ENCODE measurements at regions not wholly inside any gene's neighbourhood (a gene's known extent, or its start where the extent isn't known, plus 50 kb on each side); places are given as distances from the start of the nearest gene placed in this dataset.

- Mint-ChIP-seq H3K4me3 (no peak overlapping the region), H3K27ac (no peak overlapping the region), H3K9me3 (peaks cover 0 to 8% (median 0%) of the 10 kb centered on the region in 8 donors), H3K36me3 (no peaks in the 10 kb centered on the region), H3K27me3 (peaks cover 4 to 12% of the 10 kb centered on the region in 2 donors), H3K4me1 (no peaks in the 10 kb centered on the region)
- H3K27ac ChIP-seq (ENCODE audit: low read depth, low read length), result no peak overlapping the region
- no peaks in the 10 kb centered on the region for H3K27me3 ChIP-seq (ENCODE audit: insufficient read depth, low read length)
- H3K9me3 ChIP-seq (ENCODE audit: control insufficient read depth in 1 of 2, low read length in 2 of 2), result no peaks in the 10 kb centered on the region
- H3K4me1 ChIP-seq (ENCODE audit: insufficient read depth, low read length), result no peaks in the 10 kb centered on the region
- H3K36me3 ChIP-seq (ENCODE audit: insufficient read depth, low read length), result no peaks in the 10 kb centered on the region
- POLR2A ChIA-PET (ENCODE audit: partially characterized antibody), result no interaction called here
- DNase-seq, result no peak
- CTCF ChIA-PET (ENCODE audit: partially characterized antibody), result no interaction called here
- intact Hi-C loops (cut with micrococcal nuclease), result no loop called here
- no peak overlapping the region for H3K4me3 ChIP-seq (ENCODE audit: low read length in 2 of 2)
Measured at GRCh38 chr3:72232777-72233176, 447.8 kb upstream of the PROK2 start.

GRCh38 chr3:72232331-72232730 lies 447.4 kb upstream of the PROK2 start:
- Histone ChIP-seq H3K27me3 (ENCODE audit: insufficient read depth, low read length) (no peaks in the 10 kb centered on the region), H3K4me1 (ENCODE audit: insufficient read depth, low read length) (no peaks in the 10 kb centered on the region), H3K9me3 (ENCODE audit: control insufficient read depth in 1 of 2, low read length in 2 of 2) (no peaks in the 10 kb centered on the region), H3K36me3 (ENCODE audit: insufficient read depth, low read length) (no peaks in the 10 kb centered on the region), H3K4me3 (ENCODE audit: low read length in 2 of 2) (no peak overlapping the region), H3K27ac (ENCODE audit: low read depth, low read length) (no peak overlapping the region)
- DNase-seq, result no peak
- no peak overlapping the region for H3K27ac Mint-ChIP-seq
- intact Hi-C loops (cut with micrococcal nuclease), result no loop called here
- H3K27me3 Mint-ChIP-seq, result peaks cover 4 to 12% of the 10 kb centered on the region in 2 donors
- H3K36me3 Mint-ChIP-seq, result no peaks in the 10 kb centered on the region
- peaks cover 0 to 12% (median 2%) of the 10 kb centered on the region in 8 donors for H3K9me3 Mint-ChIP-seq
- no peak overlapping the region for H3K4me3 Mint-ChIP-seq
- CTCF ChIA-PET (ENCODE audit: partially characterized antibody), result no interaction called here
- POLR2A ChIA-PET (ENCODE audit: partially characterized antibody), result no interaction called here
- peaks cover 0 to 2% (median 0%) of the 10 kb centered on the region in 4 donors for H3K4me1 Mint-ChIP-seq

GRCh38 chr3:72231439-72232196 lies 446.7 kb upstream of the PROK2 start:
- Mint-ChIP-seq H3K4me3 (no peak overlapping the region), H3K4me1 (peaks cover 0 to 2% (median 0%) of the 10 kb centered on the region in 4 donors), H3K27ac (no peak overlapping the region), H3K9me3 (peaks cover 0 to 17% (median 5%) of the 10 kb centered on the region in 8 donors), H3K36me3 (no peaks in the 10 kb centered on the region), H3K27me3 (peaks cover 2 to 12% of the 10 kb centered on the region in 2 donors)
- no peak overlapping the region for H3K4me3 ChIP-seq (ENCODE audit: low read length in 2 of 2)
- H3K4me1 ChIP-seq (ENCODE audit: insufficient read depth, low read length), result no peaks in the 10 kb centered on the region
- intact Hi-C loops (cut with micrococcal nuclease), result no loop called here
- no peaks in the 10 kb centered on the region for H3K27me3 ChIP-seq (ENCODE audit: insufficient read depth, low read length)
- no peak overlapping the region for H3K27ac ChIP-seq (ENCODE audit: low read depth, low read length)
- CTCF ChIA-PET (ENCODE audit: partially characterized antibody), result no interaction called here
- DNase-seq, result no peak
- POLR2A ChIA-PET (ENCODE audit: partially characterized antibody), result no interaction called here
- no peaks in the 10 kb centered on the region for H3K9me3 ChIP-seq (ENCODE audit: control insufficient read depth in 1 of 2, low read length in 2 of 2)
- H3K36me3 ChIP-seq (ENCODE audit: insufficient read depth, low read length), result no peaks in the 10 kb centered on the region

- no peak overlapping the region for H3K4me3 Mint-ChIP-seq
- H3K9me3 ChIP-seq (ENCODE audit: control insufficient read depth in 1 of 2, low read length in 2 of 2), result peaks cover 0 to under 1% of the 10 kb centered on the region in 2 donors
- ChIA-PET CTCF (ENCODE audit: partially characterized antibody) (no interaction called here), POLR2A (ENCODE audit: partially characterized antibody) (no interaction called here)
- H3K9me3 Mint-ChIP-seq, result peaks cover under 1 to 23% (median 11%) of the 10 kb centered on the region in 8 donors
- H3K36me3 ChIP-seq (ENCODE audit: insufficient read depth, low read length), result no peaks in the 10 kb centered on the region
- peaks cover 1 to 12% of the 10 kb centered on the region in 2 donors for H3K27me3 Mint-ChIP-seq
- no peak overlapping the region for H3K4me3 ChIP-seq (ENCODE audit: low read length in 2 of 2)
- H3K27me3 ChIP-seq (ENCODE audit: insufficient read depth, low read length), result no peaks in the 10 kb centered on the region
- no peak for DNase-seq
- peaks cover 0 to 2% (median 0%) of the 10 kb centered on the region in 4 donors for H3K4me1 Mint-ChIP-seq
- no peak overlapping the region for H3K27ac Mint-ChIP-seq
- H3K27ac ChIP-seq (ENCODE audit: low read depth, low read length), result no peak overlapping the region
- peaks cover 0 to 3% of the 10 kb centered on the region in 2 donors for H3K36me3 Mint-ChIP-seq
- intact Hi-C loops (cut with micrococcal nuclease), result no loop called here
- no peaks in the 10 kb centered on the region for H3K4me1 ChIP-seq (ENCODE audit: insufficient read depth, low read length)
Measured at GRCh38 chr3:72230774-72231379, 445.9 kb upstream of the PROK2 start.

GRCh38 chr3:72229952-72230351 lies 445.0 kb upstream of the PROK2 start:
- peaks cover 1 to 12% of the 10 kb centered on the region in 2 donors for H3K27me3 Mint-ChIP-seq
- no peak overlapping the region for H3K4me3 ChIP-seq (ENCODE audit: low read length in 2 of 2)
- H3K27me3 ChIP-seq (ENCODE audit: insufficient read depth, low read length), result no peaks in the 10 kb centered on the region
- POLR2A ChIA-PET (ENCODE audit: partially characterized antibody), result no interaction called here
- no peak overlapping the region for H3K27ac ChIP-seq (ENCODE audit: low read depth, low read length)
- H3K4me1 Mint-ChIP-seq, result peaks cover 0 to 2% (median 0%) of the 10 kb centered on the region in 4 donors
- intact Hi-C loops (cut with micrococcal nuclease), result no loop called here
- H3K4me1 ChIP-seq (ENCODE audit: insufficient read depth, low read length), result no peaks in the 10 kb centered on the region
- no peak overlapping the region for H3K27ac Mint-ChIP-seq
- H3K36me3 ChIP-seq (ENCODE audit: insufficient read depth, low read length), result no peaks in the 10 kb centered on the region
- CTCF ChIA-PET (ENCODE audit: partially characterized antibody), result no interaction called here
- peaks cover 0 to 6% of the 10 kb centered on the region in 2 donors for H3K9me3 ChIP-seq (ENCODE audit: control insufficient read depth in 1 of 2, low read length in 2 of 2)
- DNase-seq, result no peak
- peaks cover 0 to 8% of the 10 kb centered on the region in 2 donors for H3K36me3 Mint-ChIP-seq
- no peak overlapping the region for H3K4me3 Mint-ChIP-seq
- H3K9me3 Mint-ChIP-seq, result peaks cover 8 to 32% (median 20%) of the 10 kb centered on the region in 8 donors

- Histone ChIP-seq H3K9me3 (ENCODE audit: control insufficient read depth in 1 of 2, low read length in 2 of 2) (peaks cover 0 to 6% of the 10 kb centered on the region in 2 donors), H3K27ac (ENCODE audit: low read depth, low read length) (no peak overlapping the region), H3K27me3 (ENCODE audit: insufficient read depth, low read length) (no peaks in the 10 kb centered on the region), H3K4me1 (ENCODE audit: insufficient read depth, low read length) (no peaks in the 10 kb centered on the region), H3K36me3 (ENCODE audit: insufficient read depth, low read length) (no peaks in the 10 kb centered on the region), H3K4me3 (ENCODE audit: low read length in 2 of 2) (no peak overlapping the region)
- H3K27me3 Mint-ChIP-seq, result peaks cover 1 to 8% of the 10 kb centered on the region in 2 donors
- POLR2A ChIA-PET (ENCODE audit: partially characterized antibody), result no interaction called here
- H3K36me3 Mint-ChIP-seq, result peaks cover 0 to 8% of the 10 kb centered on the region in 2 donors
- H3K9me3 Mint-ChIP-seq, result peaks cover 8 to 49% (median 33%) of the 10 kb centered on the region in 8 donors
- peaks cover 0 to 2% (median 0%) of the 10 kb centered on the region in 4 donors for H3K4me1 Mint-ChIP-seq
- no peak overlapping the region for H3K27ac Mint-ChIP-seq
- DNase-seq, result no peak
- CTCF ChIA-PET (ENCODE audit: partially characterized antibody), result no interaction called here
- intact Hi-C loops (cut with micrococcal nuclease), result no loop called here
- no peak overlapping the region for H3K4me3 Mint-ChIP-seq
Measured at GRCh38 chr3:72227486-72228070, 442.6 kb upstream of the PROK2 start.

GRCh38 chr3:72224804-72225509 lies 440.0 kb upstream of the PROK2 start:
- no peak overlapping the region for H3K27ac Mint-ChIP-seq
- H3K4me1 Mint-ChIP-seq, result peaks cover 0 to 2% (median 0%) of the 10 kb centered on the region in 4 donors
- POLR2A ChIA-PET (ENCODE audit: partially characterized antibody), result no interaction called here
- H3K36me3 ChIP-seq (ENCODE audit: insufficient read depth, low read length), result no peaks in the 10 kb centered on the region
- CTCF ChIA-PET (ENCODE audit: partially characterized antibody), result interaction anchor here (1.2 kb wide), 1 partner anchor 283 kb away, joined by 3 read pairs; no protein-coding TSS in a partner anchor
- H3K27me3 Mint-ChIP-seq, result peaks cover 1 to 4% of the 10 kb centered on the region in 2 donors
- no peak overlapping the region for H3K4me3 Mint-ChIP-seq
- peaks cover 0 to 8% of the 10 kb centered on the region in 2 donors for H3K36me3 Mint-ChIP-seq
- H3K4me1 ChIP-seq (ENCODE audit: insufficient read depth, low read length), result no peaks in the 10 kb centered on the region
- peaks cover 0 to 6% of the 10 kb centered on the region in 2 donors for H3K9me3 ChIP-seq (ENCODE audit: control insufficient read depth in 1 of 2, low read length in 2 of 2)
- no peaks in the 10 kb centered on the region for H3K27me3 ChIP-seq (ENCODE audit: insufficient read depth, low read length)
- no peak overlapping the region for H3K27ac ChIP-seq (ENCODE audit: low read depth, low read length)
- DNase-seq, result no peak
- intact Hi-C loops (cut with micrococcal nuclease), result no loop called here
- no peak overlapping the region for H3K4me3 ChIP-seq (ENCODE audit: low read length in 2 of 2)
- H3K9me3 Mint-ChIP-seq, result peaks cover 8 to 49% (median 33%) of the 10 kb centered on the region in 8 donors

Data from CD4-positive, alpha-beta memory T cell (primary cell).